ENCODE measurements at regions not wholly inside any gene's neighbourhood (a gene's known extent, or its start where the extent isn't known, plus 50 kb on each side); places are given as distances from the start of the nearest gene placed in this dataset.
A peak's percentile ranks its signal among the peaks of the same experiment; 100 is the strongest.

DNA sequence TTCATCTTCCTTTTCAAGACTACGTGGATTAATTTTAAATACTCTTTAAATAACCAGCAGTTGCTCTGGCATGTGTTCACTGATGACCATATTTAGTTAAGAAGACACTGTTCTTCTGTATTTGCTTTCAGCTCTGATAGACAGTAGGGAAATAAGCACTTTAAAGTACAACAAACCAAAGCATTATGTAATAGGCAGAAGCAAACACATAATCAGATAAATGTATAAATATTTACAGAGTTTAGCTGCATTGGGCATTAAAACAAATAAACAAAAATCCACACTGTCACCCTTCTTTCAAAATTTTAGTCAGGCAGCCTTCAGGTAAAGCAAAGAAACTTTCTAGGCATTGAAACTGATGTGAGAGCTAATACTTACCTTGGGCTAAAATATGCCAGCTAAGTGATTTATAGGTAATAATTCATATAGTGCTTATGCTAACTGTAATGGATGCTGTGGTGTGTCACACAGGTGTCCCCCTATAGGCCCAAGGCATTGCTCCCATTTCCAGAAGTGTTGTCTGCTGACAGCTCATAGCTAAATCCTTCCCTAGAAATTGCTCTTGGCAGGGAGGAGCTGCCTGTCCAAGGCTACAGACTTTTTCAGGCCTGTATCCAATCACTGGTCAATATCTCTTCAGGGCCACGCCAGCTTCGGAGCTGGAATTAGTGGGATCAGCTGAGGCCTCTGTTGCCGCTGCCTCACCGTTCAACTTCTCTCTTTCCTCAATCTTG is 111.5 kb upstream of the CITED2 start:
- TF ChIP-seq CTCF (conservative IDR thresholded peaks at IDR 0.05) = no peak
- no peaks in the 10 kb centered on the region for H3K27me3 Mint-ChIP-seq (ENCODE audit: low read depth)
- H3K36me3 Mint-ChIP-seq (ENCODE audit: low read depth) = no peaks in the 10 kb centered on the region
- H3K9me3 Mint-ChIP-seq = no peaks in the 10 kb centered on the region
- no peak for DNase-seq (ENCODE audit: low read depth, low spot score)
- H3K4me3 Mint-ChIP-seq = no peak overlapping the region
- no peak overlapping the region for H3K27ac Mint-ChIP-seq (ENCODE audit: unreplicated experiment)
- peaks cover 45% of the 10 kb centered on the region for H3K4me1 Mint-ChIP-seq

DNA sequence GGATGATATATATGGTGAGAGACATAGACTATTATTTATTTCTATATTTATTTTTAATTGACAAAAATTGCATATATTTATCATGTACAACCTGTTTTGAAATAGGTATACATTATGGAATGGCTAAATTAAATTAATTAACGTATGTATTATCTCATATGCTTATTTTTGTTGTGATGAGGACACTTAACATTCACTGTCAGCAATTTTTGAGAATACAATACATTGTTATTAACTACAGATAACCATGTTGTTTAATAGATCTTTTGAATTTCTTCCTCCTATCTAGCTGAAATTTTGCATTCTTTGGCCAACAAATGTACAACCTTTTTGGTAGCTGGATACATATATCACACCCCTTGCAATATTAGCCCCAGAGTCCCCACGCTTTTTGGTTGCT is 110.7 kb upstream of the CITED2 start:
- DNase-seq (ENCODE audit: low read depth, low spot score) = no peak
- Mint-ChIP-seq H3K4me1 (peaks cover 48% of the 10 kb centered on the region), H3K9me3 (no peaks in the 10 kb centered on the region), H3K27ac (ENCODE audit: unreplicated experiment) (no peak overlapping the region), H3K36me3 (ENCODE audit: low read depth) (no peaks in the 10 kb centered on the region), H3K4me3 (no peak overlapping the region), H3K27me3 (ENCODE audit: low read depth) (no peaks in the 10 kb centered on the region)
- TF ChIP-seq CTCF (conservative IDR thresholded peaks at IDR 0.05) = no peak

GRCh38 chr6:139483079-139483478 is 108.6 kb upstream of the CITED2 start:
- H3K4me1 Mint-ChIP-seq = peaks cover 56% of the 10 kb centered on the region
- H3K27ac Mint-ChIP-seq (ENCODE audit: unreplicated experiment) = no peak overlapping the region
- H3K4me3 Mint-ChIP-seq = peak overlapping the region; percentile 11
- H3K27me3 Mint-ChIP-seq (ENCODE audit: low read depth) = no peaks in the 10 kb centered on the region
- H3K36me3 Mint-ChIP-seq (ENCODE audit: low read depth) = no peaks in the 10 kb centered on the region
- TF ChIP-seq CTCF (conservative IDR thresholded peaks at IDR 0.05) = no peak
- DNase-seq (ENCODE audit: low read depth, low spot score) = no peak
- H3K9me3 Mint-ChIP-seq = peaks cover 3% of the 10 kb centered on the region

- Mint-ChIP-seq H3K4me1 (peaks cover 55% of the 10 kb centered on the region), H3K27ac (ENCODE audit: unreplicated experiment) (peak overlapping the region; percentile 70), H3K4me3 (peak overlapping the region; percentile 2), H3K36me3 (ENCODE audit: low read depth) (no peaks in the 10 kb centered on the region), H3K9me3 (peaks cover 3% of the 10 kb centered on the region), H3K27me3 (ENCODE audit: low read depth) (no peaks in the 10 kb centered on the region)
- no peak for TF ChIP-seq CTCF (conservative IDR thresholded peaks at IDR 0.05)
- DNase-seq (ENCODE audit: low read depth, low spot score) = no peak
Measured at GRCh38 chr6:139482287-139482686, 107.8 kb upstream of the CITED2 start.

- H3K27me3 Mint-ChIP-seq (ENCODE audit: low read depth) = no peaks in the 10 kb centered on the region
- no peak overlapping the region for H3K4me3 Mint-ChIP-seq
- DNase-seq (ENCODE audit: low read depth, low spot score) = no peak
- H3K9me3 Mint-ChIP-seq = peaks cover 3% of the 10 kb centered on the region
- H3K36me3 Mint-ChIP-seq (ENCODE audit: low read depth) = no peaks in the 10 kb centered on the region
- TF ChIP-seq CTCF (conservative IDR thresholded peaks at IDR 0.05) = no peak
- H3K4me1 Mint-ChIP-seq = peaks cover 68% of the 10 kb centered on the region
- H3K27ac Mint-ChIP-seq (ENCODE audit: unreplicated experiment) = no peak overlapping the region
Measured at GRCh38 chr6:139480356-139481165, 106.1 kb upstream of the CITED2 start.

Measured in neural crest cell (in vitro differentiated cells).